CD4-positive, CD25-positive, alpha-beta regulatory T cell (primary cell): ENCODE measurements at regions not wholly inside any gene's neighbourhood (a gene's known extent, or its start where the extent isn't known, plus 50 kb on each side); places are given as distances from the start of the nearest gene placed in this dataset.
"Not testable (repeated sequence)": the region's sequence is repeated elsewhere in the genome, so short reads cannot be mapped to it uniquely, and the experiment has no call there.

Source experiments
- ATAC-seq, 2 donors: fragments of 150-1000 bp; cut with Tn5 transposase; one replicate each; pipeline ENCODE4 v1.10.0; 2021; ENCODE audit warnings: low read depth in 2 of 2, moderate number of reproducible peaks in 2 of 2, moderate library complexity in 1 of 2
- DNase-seq, 3 donors: peaks; one replicate each; pipeline versions ENCODE4 v3.0.0 to v3.0.0-alpha.2; 2012 to 2022; ENCODE audit warnings: mixed read lengths in 1 of 3
- H3K27ac ChIP-seq: one replicate; pipeline ENCODE4 v1.7.0; 2013; ENCODE audit warnings: mild to moderate bottlenecking, low read length; ENCODE audit not compliant: insufficient read depth, poor library complexity, severe bottlenecking
- H3K27me3 ChIP-seq: one replicate; pipeline ENCODE4 v1.7.0; 2013; ENCODE audit warnings: low read length; ENCODE audit not compliant: control insufficient read depth, insufficient read depth
- H3K36me3 ChIP-seq: one replicate; pipeline ENCODE4 v1.7.0; 2013; ENCODE audit warnings: mild to moderate bottlenecking, low read length, moderate library complexity; ENCODE audit not compliant: control insufficient read depth, insufficient read depth
- H3K4me1 ChIP-seq: 2 replicates; pipeline ENCODE4 v1.7.0; 2013; ENCODE audit warnings: mild to moderate bottlenecking, low read length; ENCODE audit not compliant: insufficient read depth, control insufficient read depth, poor library complexity, severe bottlenecking
- H3K4me3 ChIP-seq: one replicate; pipeline ENCODE4 v1.7.0; 2013; ENCODE audit warnings: low read depth, mild to moderate bottlenecking, low read length, moderate library complexity
- H3K9me3 ChIP-seq, 2 experiments: 1 replicate in 1 of 2; 2 replicates in 1 of 2; pipeline ENCODE4 v1.7.0; 2013; ENCODE audit warnings: low read length in 2 of 2, mild to moderate bottlenecking in 1 of 2, moderate library complexity in 1 of 2; ENCODE audit not compliant: control insufficient read depth in 2 of 2
- H3K27ac Mint-ChIP-seq, 3 donors: one replicate each; pipeline ENCODE4 v1.8.0; 2020 to 2022; ENCODE audit warnings: mild to moderate bottlenecking in 3 of 3, mixed read lengths in 3 of 3, moderate library complexity in 2 of 3
- H3K27me3 Mint-ChIP-seq: one replicate; pipeline ENCODE4 v1.8.0; 2022; ENCODE audit warnings: mild to moderate bottlenecking, mixed read lengths
- H3K36me3 Mint-ChIP-seq: one replicate; pipeline ENCODE4 v1.8.0; 2020; ENCODE audit warnings: mixed read lengths
- H3K4me1 Mint-ChIP-seq, 4 donors: one replicate each; pipeline ENCODE4 v1.8.0; 2020 to 2022; ENCODE audit warnings: mixed read lengths in 4 of 4, mild to moderate bottlenecking in 1 of 4
- H3K4me3 Mint-ChIP-seq, 4 donors: one replicate each; pipeline ENCODE4 v1.8.0; 2020 to 2022; ENCODE audit warnings: mild to moderate bottlenecking in 4 of 4, mixed read lengths in 4 of 4, moderate library complexity in 3 of 4
- H3K9me3 Mint-ChIP-seq, 7 donors: one replicate each; pipeline ENCODE4 v1.8.0; 2020 to 2022; ENCODE audit warnings: mixed read lengths in 7 of 7, mild to moderate bottlenecking in 3 of 7, moderate library complexity in 2 of 7

- DNase-seq, H3K27me3 ChIP-seq, H3K27me3 Mint-ChIP-seq, ATAC-seq, H3K4me3 Mint-ChIP-seq, H3K36me3 Mint-ChIP-seq, H3K4me1 ChIP-seq, H3K9me3 Mint-ChIP-seq, H3K27ac ChIP-seq, H3K4me3 ChIP-seq, H3K36me3 ChIP-seq, H3K9me3 ChIP-seq: not testable (repeated sequence)
- Mint-ChIP-seq H3K4me1 (peaks cover 0 to 29% (median 13%) of the 10 kb centered on the region in 4 donors), H3K27ac (peak overlapping the region in 1 of 3 donors; percentile 66)
These were observed 56.0 kb upstream of the PPIAL4F start for GRCh38 chr1:144536677-144537076.

- not testable (repeated sequence) for H3K36me3 ChIP-seq, H3K4me3 ChIP-seq, H3K27me3 ChIP-seq, ATAC-seq, H3K4me1 ChIP-seq, H3K9me3 Mint-ChIP-seq, H3K36me3 Mint-ChIP-seq, H3K27me3 Mint-ChIP-seq, H3K27ac ChIP-seq, H3K27ac Mint-ChIP-seq, DNase-seq, H3K4me3 Mint-ChIP-seq, H3K9me3 ChIP-seq
- peaks cover 0 to 24% (median 8%) of the 10 kb centered on the region in 4 donors for H3K4me1 Mint-ChIP-seq
These were observed 55.5 kb upstream of the PPIAL4F start for GRCh38 chr1:144537234-144537633.

- not testable (repeated sequence) for ATAC-seq, H3K27ac ChIP-seq, H3K27me3 ChIP-seq, H3K4me3 ChIP-seq, H3K4me1 Mint-ChIP-seq, H3K36me3 Mint-ChIP-seq, H3K9me3 Mint-ChIP-seq, H3K27me3 Mint-ChIP-seq, H3K4me1 ChIP-seq, H3K9me3 ChIP-seq, H3K4me3 Mint-ChIP-seq, H3K36me3 ChIP-seq, DNase-seq
- H3K27ac Mint-ChIP-seq: peak overlapping the region in 1 of 3 donors; percentile 48
These were observed 54.0 kb upstream of the PPIAL4F start for GRCh38 chr1:144538736-144539135.

GRCh38 chr1:144539191-144539960, 53.3 kb upstream of the PPIAL4F start:
- not testable (repeated sequence) for H3K36me3 ChIP-seq, H3K4me1 ChIP-seq, H3K27ac ChIP-seq, H3K9me3 Mint-ChIP-seq, H3K27me3 ChIP-seq, H3K27me3 Mint-ChIP-seq, H3K36me3 Mint-ChIP-seq, H3K27ac Mint-ChIP-seq, H3K4me3 ChIP-seq, H3K4me1 Mint-ChIP-seq, H3K9me3 ChIP-seq, DNase-seq
- ATAC-seq: peak in 1 of 2 donors; percentile 25
- H3K4me3 Mint-ChIP-seq: peak overlapping the region in 2 of 4 donors; percentile 43 to 57
